Suppressor macrophage treated with lipopolysaccharide for 1 hour (primary cell): ENCODE measurements at regions not wholly inside any gene's neighbourhood (a gene's known extent, or its start where the extent isn't known, plus 50 kb on each side); places are given as distances from the start of the nearest gene placed in this dataset.

Experiments
- DNase-seq, 3 donors: peaks; one replicate each; pipeline ENCODE4 v3.0.0-alpha.2; 2020 to 2022

DNA sequence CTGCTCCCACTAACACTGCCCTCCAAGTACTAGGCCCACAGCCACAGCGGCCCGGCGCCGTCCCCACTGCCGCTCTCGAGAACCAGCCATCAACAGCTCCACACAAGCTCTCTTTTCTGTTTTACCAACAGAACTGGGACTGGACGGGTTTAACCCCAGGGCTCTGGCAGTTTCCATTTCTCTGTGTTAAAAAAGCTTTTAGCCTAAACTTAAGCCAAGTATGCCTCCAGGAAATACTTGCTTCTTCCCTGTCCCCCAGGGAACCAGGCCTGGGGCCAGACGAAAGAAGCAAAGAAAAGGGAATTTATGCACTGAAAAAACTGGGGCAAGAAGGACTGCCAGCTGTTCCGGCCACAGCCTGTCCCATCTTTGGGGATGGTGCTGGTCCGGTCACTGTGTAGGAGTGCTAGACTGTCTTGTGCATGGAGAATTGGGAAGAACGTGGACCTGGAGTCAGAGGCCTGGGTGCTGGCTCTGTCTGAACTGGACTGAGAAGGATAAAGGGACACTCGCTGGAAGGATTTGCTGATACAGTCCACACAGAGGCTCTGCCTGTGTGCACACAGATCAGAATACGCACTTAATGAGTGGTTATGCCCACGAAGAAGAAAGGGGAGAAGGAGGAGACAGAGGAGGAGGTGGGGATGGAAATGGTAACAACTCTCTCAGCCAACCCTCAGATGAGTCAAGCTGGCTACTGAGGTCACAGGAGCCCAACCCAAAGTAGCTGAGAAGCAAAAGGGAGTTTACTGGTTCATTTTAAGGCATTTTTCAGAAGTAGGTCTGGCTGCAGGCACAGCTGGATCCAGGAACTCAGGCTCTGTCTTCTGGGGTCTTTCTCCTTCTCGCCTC lies 254.4 kb upstream of the PMEPA1 start:
- DNase-seq = no peak

DNA sequence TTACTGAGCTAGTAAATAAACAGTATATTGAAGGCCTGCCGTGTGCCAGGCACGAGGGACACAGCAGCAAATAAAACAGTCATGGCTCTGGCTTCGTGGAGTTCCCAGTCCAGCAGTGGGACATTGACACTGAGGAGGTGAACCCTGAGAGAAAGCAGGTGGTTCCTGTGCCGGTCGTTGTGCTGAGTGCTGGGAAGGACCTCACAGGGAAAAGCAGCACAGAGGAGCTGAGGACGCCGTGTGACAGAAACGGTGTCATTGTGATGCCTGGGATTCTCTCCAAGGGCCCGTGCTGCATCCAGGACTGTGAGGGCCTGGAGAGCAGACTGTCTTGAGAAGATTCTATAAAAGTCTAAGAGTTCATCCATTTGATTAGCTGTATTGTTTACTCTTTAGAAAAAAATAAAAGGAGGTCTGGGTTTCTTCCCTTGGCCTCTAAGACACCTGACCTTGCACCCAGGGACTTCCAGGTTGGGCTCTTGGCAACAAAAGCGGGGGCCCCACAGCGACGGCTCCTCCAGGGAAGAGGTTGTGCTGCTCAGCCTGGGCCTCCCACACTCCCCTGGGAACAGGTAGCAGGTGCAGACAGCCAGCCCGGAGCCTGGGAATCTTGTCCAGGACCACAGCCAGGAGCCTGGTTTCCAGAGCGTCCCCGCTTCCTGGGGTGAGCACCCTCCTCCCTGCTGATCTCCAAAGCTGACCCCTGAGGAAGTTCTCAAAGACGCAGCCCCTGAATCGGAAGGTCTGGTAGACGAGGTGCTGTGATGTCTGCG lies 251.2 kb upstream of the PMEPA1 start:
- no peak for DNase-seq

DNA sequence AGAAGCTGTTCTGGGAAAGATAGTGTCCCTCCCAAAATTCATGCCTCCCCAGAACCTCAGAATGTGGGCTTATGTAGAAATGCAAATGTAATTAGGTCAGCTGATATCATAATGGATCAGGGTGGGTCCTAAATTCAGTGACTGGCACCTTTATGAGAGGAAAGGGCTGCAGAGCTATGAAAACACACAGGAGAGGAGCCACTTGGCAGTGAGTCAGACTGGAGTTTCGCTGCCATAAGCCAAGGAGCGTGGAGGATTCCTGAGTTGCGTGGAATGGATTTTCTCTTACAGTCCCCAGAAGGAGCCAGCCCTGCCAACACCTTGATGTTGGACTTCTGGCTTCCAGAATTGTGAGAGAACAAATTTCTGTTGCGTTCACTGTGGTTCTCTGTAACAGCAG lies 249.8 kb upstream of the PMEPA1 start:
- DNase-seq = no peak

DNA sequence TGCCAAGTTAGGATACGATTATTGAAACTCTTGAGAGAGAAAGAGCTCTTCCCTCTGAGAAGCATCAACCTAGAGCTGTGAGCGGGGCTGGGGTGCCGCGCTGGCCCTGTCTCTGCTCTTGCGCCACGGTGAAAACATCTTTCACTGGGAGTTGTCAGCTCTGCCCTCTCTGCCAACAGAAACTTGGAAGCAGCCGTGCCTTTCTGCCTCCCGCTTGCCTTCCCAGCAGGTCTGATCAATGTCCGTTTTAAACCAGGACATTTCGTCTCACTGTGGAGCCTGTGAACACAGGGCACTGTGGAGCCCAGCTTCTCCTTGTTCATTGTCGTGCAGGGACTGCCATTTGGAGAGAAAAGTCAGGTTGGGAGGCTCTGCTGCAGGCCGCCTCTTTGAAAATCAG lies 249.2 kb upstream of the PMEPA1 start:
- no peak for DNase-seq

DNA sequence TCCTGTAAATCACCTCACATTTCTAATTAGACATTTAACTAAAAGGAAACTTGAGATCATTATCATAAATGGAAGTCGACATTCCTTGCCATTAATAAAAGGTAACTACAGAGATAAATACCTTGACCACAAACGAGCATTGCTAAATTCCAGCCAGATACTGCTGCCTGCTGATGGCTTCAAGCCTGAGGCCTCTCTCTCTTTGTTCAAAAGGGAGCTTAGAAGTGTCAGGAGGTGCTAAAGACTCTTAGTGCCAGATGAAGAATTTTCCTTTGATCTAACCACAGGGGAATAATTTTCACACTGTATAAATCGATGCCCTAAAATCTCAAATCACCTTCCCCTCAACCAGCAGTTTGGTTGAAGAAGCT lies 248.2 kb upstream of the PMEPA1 start:
- DNase-seq = no peak

DNA sequence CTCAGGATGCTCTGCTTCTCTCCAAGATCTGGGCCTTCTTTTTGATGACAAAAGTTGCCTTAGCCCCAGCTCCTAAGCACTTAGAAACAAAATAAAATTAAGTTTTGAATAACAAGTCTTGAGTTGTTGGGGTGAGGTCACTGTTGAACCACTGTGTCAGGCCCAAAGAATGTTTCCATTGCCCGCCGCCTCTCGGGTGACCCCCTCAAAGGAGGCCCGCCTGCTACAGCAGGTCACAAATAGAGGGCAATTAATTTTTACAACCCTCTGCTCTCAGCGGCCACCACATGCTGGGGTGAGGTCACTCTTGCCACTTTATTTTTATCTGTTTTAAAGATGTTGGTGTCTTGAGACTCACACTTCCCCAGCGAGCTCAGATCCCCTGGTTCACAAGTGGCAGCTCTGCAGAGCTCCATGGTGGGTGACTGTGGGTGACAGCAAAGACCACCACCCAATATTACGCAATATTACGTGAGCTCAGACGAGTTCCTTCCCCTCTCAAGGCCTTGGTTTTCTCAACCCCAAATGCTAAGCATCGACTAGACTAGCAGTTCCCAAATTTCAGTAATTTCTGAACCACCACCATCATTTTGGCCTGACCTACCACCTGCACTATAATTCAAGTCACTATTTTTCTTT lies 247.7 kb upstream of the PMEPA1 start:
- no peak for DNase-seq

DNA sequence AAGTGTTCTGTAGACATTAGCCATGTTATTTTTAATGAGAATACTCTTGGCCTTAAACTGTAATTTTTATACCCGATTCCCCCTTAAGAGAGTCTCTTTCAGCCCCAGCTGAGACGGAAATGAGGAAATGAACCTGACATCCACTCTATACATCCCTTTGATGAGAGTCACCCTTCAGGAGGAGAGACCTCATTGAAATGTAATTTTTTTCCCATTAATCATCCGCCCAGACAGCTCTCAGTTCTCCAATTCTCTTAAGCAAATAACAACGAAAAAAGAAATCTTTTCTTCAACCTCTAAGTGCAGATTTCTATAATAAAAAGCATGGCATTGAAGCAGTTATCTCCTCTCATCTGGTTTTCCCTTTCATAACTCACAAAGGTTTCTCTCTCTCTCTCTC lies 243.8 kb upstream of the PMEPA1 start:
- DNase-seq = peak in 1 of 3 donors; percentile 8

DNA sequence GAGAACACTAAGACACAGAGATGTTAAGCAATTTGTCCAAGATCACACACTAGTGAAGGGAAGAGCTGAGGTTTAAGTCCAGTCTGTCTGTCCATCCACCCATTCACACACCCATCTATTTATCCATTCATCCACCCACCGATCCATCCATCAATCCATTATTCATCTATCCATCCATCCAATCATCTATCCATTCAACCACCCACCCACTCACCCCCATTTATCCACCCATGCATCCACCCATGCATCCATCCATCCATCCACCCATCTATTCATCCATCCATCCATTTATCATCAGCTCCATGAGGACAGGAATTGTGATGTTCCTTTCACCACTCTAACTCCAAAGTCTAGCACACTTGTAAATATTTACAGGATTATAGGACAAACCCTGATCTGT lies 242.3 kb upstream of the PMEPA1 start:
- no peak for DNase-seq

DNA sequence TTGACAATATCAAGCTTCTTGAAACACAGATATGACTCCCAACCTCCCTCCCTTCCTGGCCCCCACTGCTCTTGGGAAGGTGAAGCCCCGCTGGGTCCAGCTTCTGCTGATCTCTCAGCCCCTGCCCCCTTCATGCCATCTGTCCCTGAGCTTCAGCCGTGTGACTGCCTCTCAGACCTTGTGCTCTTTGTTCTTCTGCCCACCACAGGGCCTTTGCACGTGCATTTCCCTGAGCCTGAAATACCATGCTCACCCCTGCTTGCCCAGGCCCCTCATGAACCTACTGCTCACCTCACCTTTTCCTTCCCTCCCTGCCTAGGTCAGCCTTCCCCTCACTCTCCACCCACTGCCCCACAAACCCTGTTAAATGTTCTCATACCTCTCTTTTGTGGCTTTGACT lies 241.7 kb upstream of the PMEPA1 start:
- DNase-seq = no peak

DNA sequence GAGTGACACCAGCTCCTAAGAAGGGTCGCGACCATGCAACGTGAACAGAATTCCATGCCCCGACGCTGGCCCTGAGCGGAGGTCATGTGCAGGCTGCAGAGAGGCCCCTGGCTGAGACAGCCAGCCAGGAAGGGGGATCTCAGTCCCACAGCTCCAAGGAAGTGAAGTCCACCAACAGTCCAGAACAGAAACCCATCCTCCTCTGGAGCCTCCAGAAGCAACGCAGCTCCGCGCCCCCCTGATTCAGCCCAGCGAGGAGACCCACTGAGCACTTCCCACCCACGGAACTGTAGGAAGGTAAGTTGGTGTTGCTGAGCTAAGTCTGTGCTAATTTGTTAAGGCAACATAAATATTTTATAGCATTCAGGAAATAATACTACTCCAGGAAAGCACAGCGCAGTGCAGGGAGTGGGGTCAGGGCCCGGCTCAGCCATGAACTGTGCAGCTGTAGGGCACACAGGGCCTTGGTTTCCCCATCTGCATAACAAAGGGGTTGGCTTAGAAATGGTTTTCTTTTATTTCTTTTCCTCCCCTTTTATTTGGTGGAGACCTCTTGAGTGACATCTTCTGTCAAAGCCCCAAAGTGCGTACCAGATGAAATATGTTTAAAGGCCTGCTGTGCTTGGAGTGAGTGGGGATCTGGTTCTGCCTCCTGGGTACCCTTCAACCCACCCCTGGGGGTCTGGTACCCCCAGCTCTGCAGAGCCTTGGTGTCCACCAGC lies 241.1 kb upstream of the PMEPA1 start:
- DNase-seq = no peak

DNA sequence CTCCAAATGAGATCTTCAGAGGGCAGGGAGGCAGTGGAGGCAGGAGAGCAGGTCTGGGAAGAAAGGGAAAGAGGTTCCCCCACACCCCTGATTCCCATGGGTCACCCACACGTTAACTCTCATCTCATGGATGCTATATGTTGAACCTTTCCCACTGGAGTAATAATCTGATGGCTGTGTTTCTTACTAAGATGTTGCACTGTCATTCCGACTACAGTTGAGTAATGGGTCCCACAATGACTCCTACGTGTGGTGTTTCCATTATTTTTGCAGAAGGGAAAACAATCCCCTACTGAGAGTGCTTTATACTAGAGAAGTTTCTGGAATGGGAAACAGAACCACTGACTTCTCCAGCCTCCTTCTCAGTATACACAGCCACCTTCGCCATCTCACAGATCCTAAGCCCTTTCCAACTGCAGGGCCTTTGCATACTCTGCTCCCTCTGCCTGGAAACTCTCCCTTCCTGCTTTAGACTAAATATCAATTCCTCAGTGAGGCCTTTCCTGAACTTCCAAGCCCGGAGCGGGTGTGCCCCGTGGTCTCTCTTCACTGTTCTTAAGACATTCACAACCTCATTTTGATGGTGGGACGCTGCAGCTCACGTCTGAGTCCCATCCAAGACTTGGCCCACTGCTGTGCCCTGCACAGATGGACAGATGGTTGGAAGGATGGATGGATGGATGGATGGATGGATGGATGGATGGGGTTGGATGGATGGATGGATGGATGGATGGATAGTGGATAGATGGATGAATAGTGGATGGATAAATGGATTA lies 238.6 kb upstream of the PMEPA1 start:
- DNase-seq = no peak

DNA sequence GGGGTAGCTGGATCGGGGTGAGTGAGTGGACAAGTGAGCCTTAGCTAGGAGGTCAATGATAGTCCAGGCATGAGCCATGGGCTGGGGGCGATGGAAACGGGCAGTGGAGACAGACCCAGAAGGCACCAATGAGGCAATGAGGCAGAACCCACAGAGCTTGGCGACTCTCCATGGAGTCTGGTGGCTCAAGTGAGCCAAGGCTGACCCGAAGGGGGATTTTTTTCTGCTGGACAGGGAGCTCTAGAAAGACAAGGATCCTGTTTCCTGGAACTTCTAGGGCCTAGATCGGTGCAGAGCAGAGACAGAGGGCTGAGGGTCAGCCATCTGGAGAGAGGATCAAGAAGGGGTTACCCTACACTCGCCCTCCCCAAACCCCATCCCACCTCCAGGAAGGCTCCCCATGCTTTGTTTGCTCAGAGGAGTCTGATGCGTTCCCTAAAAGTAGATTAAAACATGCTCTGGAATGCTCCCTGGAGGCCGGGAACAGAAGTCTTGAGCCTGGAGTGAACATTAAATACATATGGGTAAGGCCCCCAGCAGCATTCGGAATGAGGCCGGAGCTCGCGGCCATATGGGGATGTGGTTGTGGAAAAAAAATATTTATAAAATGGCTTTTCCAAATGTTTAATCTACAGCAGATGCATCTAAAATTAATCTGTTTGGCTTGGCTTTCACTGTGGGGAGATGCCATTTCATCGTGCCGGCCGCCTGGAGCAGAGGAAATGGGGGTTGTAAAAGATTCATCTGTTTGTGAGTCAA lies 237.8 kb upstream of the PMEPA1 start:
- no peak for DNase-seq

DNA sequence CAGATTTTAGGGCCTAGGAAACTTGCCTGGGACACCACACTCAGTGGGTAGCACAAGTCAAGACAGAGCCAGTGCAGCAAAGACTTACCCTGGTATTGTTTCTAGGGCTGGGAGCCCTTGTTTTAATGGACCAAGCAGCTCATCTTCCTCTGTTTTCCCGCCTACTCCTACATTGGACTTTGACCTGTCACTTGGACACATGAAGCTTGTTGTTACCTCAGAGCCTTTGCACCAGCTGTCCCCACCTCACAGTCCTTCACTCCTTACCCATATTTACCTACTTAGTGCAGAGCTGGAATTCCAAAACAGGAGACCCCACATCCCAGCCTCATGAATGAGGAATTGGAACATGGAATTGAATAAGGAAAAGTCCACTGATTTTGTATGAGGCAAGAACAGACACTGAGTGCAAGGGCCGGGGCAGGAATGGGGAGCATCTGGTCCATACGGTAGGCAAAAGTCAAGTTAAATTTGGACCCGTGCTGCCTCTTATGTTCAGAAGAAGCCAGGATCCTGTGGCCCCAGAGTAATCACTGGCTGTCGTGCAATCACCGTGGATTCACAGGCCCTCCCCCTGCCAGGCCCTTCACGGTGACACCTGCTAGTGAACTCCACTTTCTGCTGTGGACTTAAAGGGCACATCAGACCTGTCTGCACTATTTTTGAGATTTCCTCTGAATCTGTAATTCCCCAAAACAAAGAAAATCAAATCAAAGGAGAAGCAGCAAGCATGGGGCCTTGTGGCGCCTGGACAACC lies 236.9 kb upstream of the PMEPA1 start:
- DNase-seq = no peak

DNA sequence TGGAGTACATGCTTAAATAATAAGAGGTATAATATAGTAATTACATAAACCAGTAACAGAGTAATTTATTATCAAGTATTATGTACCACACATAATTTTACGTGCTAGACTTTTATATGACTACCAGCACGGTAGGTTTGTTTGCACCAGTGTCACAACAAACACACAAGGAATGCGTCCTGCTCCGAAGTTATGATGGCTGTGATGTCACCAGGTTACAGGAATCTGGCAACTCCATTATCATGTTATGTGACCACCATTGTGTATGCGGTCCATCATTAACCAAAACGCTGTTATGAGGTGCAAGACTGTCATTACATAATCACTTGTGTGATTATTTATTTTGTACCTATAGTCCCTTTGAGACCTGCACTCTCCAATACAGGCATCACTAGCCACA lies 235.2 kb upstream of the PMEPA1 start:
- DNase-seq = no peak

DNA sequence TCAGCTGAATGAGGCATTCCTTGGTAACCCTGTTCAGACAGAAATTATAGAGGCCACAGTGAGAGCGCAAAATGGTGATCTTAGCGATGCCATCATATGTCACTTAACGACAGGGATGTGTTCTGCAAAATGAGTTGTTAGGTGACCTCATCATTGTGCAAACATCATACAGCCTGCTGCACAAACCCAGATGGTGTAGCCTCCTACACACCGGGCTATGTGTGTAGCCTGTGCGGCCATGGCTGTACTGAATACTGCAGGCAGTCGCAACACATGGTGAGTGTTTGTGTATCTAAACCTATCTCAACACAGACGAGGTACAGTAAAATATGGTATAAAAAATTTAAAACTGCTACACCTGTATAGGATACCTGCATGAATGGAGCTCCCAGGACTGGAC lies 234.1 kb upstream of the PMEPA1 start:
- no peak for DNase-seq

DNA sequence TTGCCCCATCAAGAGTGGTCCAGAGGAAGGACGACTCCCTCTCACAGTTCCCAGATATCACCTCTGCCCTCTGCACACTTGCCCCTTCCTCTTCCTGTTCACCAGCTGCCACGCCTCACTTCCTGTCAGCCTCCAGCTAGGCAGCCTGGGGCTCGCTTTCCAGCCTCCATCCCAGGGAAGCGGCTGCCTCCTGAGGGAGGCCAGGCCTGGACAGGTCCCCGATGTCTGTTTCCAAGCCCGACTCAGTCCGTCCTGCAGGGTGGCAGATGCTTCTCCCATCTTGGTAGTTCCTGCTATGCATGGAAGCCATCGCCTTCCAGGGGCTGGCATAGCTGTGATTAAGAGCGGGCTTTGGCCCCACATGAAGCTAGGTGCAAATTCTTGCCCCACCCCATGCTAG lies 233.5 kb upstream of the PMEPA1 start:
- no peak for DNase-seq

DNA sequence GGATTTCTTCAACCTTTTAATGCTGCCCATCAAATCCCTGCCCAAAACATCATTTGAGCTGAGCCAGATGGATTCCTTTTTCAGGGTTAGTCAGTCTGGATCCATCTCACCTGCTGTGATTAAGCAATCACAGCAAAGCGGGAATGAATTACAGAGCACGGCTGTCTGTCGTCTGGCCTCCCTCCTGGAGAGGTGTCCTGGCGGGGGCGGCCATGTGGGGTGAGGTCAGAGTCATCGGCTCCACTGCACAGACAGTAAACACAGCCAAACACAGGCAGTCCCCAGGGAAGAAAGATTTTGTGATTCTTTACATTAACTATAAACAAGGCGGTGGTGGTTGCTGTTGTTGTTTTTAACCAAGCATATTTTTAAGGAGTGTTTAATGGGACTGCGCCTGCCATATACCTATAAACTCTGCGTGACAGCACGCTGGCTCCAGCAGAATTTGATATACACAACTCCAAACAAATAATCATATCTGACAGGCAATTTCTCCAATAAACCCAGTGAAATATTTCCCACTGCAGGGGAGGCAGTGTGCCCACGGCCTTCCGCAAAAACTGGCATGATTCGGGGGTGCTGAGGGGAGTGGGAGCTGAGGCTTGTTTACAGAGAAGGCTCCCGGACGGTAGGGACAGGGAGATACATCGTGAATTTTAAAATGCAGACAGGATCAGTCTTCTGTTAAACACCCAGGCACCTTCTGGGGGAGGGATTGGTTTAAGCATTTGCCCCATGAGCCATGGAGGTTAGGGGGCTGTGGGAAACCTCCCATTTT lies 232.0 kb upstream of the PMEPA1 start:
- DNase-seq = no peak

DNA sequence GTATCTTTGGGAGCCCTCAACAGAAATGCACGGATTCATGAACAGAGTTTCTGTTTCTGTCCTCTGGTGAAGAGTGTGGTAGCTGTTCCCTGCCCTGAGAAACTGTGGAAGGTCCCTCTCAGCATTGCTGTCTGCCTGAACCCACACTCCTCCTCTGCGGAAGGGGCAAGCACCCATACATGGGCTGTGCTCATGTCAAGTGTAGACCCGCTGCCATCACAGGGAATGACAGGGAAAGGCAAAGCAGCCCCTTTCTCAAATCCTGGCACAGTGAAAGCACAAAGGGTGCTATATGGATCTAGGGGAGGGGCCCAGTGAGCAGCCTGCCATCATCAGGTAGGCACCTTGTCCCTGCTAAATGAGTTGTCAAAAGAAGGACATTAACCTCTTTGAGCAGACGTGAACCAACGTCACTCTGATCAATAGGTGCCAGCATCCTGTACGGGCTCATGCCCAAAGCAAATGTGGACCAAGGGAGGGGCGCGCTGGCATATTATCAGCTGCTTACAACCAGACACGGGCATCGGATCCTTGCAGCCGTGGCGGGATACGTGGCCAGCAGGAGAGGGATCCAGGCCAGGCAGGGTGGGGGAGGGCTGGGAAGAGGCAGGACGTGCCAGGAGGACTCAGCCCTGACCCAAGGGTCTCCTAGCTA lies 231.2 kb upstream of the PMEPA1 start:
- DNase-seq = no peak

DNA sequence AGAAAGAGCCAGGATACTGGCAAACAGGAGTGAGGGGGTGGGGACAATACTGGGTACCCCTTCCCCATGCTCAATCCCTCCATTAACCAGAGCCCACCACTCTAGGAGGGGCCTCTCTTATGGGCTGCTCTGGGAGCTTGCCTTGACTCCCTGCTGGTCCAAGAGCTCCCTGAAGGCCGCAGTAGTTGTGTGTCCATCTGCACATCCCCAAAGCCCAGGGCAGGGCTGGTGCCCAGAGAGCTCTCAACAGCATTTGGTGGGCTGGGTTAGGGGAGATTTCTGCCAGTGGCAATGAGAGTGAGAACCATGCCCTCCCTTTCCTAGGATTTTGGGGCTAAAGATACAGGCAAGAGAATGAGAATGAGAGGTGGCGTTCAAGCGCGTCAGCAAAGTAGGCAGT lies 230.6 kb upstream of the PMEPA1 start:
- no peak for DNase-seq

DNA sequence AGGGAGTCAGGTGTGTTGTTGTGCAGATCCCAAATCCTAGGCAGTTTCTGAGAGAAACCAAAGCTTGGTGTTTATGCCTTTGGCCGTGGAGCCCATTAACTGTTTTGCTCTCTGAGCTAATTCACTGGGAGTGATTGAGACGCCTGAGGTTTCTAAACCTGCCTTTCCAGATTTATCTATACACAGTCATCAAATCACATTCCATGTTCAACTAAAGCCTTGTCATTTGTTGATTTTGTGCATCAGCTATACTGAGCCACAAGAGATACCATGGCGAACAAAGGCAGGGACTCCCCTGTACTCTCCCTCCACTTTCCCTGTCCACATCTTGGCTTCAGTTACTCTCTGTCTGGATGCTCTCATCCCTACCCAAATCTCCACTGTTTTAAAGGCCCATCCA lies 229.7 kb upstream of the PMEPA1 start:
- DNase-seq = no peak
